Large intestine (tissue), 3 donors: ENCODE measurements at regions not wholly inside any gene's neighbourhood (a gene's known extent, or its start where the extent isn't known, plus 50 kb on each side); places are given as distances from the start of the nearest gene placed in this dataset.

Experiments used
- DNase-seq, 2 donors: peaks; one replicate each; pipeline versions ENCODE4 v3.0.0 to v3.0.0-alpha.2; 2013
- H3K27ac ChIP-seq: one replicate; pipeline ENCODE4 v1.5.1; 2013; ENCODE audit warnings: low read length
- H3K27me3 ChIP-seq: 2 replicates; pipeline ENCODE4 v1.6.1; 2013; ENCODE audit warnings: low read length; ENCODE audit not compliant: control insufficient read depth, insufficient read depth
- H3K36me3 ChIP-seq: 2 replicates; pipeline ENCODE4 v1.6.1; 2013; ENCODE audit warnings: low read length; ENCODE audit not compliant: control insufficient read depth, insufficient read depth
- H3K4me1 ChIP-seq: one replicate; pipeline ENCODE4 v1.6.1; 2013; ENCODE audit warnings: low read length; ENCODE audit not compliant: control insufficient read depth, insufficient read depth
- H3K4me3 ChIP-seq: one replicate; pipeline ENCODE4 v1.5.1; 2013; ENCODE audit warnings: low read length
- H3K9me3 ChIP-seq: one replicate; pipeline ENCODE4 v1.6.1; 2013; ENCODE audit warnings: mild to moderate bottlenecking, low read depth, low read length, moderate library complexity; ENCODE audit not compliant: control insufficient read depth
- WGBS: methylation state at CpG from one replicate; pipeline ENCODE4 v1.1.5; 2013; ENCODE audit warnings: low lambda C conversion rate; ENCODE audit not compliant: insufficient coverage; 5-methylcytosine and 5-hydroxymethylcytosine counted together

- no peaks in the 10 kb centered on the region for H3K36me3 ChIP-seq
- H3K4me3 ChIP-seq = no peak overlapping the region
- DNase-seq = no peak
- H3K27me3 ChIP-seq = no peaks in the 10 kb centered on the region
- H3K27ac ChIP-seq = no peak overlapping the region
- no peaks in the 10 kb centered on the region for H3K9me3 ChIP-seq
- no CpG with 5 or more reads among the region's 9 CpGs for WGBS
- peaks cover 4% of the 10 kb centered on the region for H3K4me1 ChIP-seq
These were observed 587.7 kb downstream of the BRD1 start for GRCh38 chr22:49240016-49240380.

GRCh38 chr22:49239264-49240015 lies 588.2 kb downstream of the BRD1 start:
- Histone ChIP-seq H3K9me3 (no peaks in the 10 kb centered on the region), H3K36me3 (no peaks in the 10 kb centered on the region), H3K4me1 (peaks cover 4% of the 10 kb centered on the region), H3K4me3 (no peak overlapping the region), H3K27ac (no peak overlapping the region), H3K27me3 (no peaks in the 10 kb centered on the region)
- 100% methylated on average over 1 of the region's 18 CpGs for WGBS
- DNase-seq = no peak

GRCh38 chr22:49238181-49239141 lies 589.2 kb downstream of the BRD1 start:
- WGBS = no CpG with 5 or more reads among the region's 25 CpGs
- H3K36me3 ChIP-seq = no peaks in the 10 kb centered on the region

GRCh38 chr22:49237703-49238102 lies 590.0 kb downstream of the BRD1 start:
- H3K27ac ChIP-seq = no peak overlapping the region
- H3K36me3 ChIP-seq = no peaks in the 10 kb centered on the region
- H3K27me3 ChIP-seq = no peaks in the 10 kb centered on the region
- H3K4me1 ChIP-seq = peaks cover 4% of the 10 kb centered on the region
- no peaks in the 10 kb centered on the region for H3K9me3 ChIP-seq
- H3K4me3 ChIP-seq = no peak overlapping the region
- no peak for DNase-seq
- WGBS = no CpG with 5 or more reads among the region's 7 CpGs

More at GRCh38 chr22:49238181-49239141, 589.2 kb downstream of the BRD1 start:
- H3K4me3 ChIP-seq = no peak overlapping the region
- peaks cover 4% of the 10 kb centered on the region for H3K4me1 ChIP-seq
- DNase-seq = no peak
- no peaks in the 10 kb centered on the region for H3K9me3 ChIP-seq
- H3K27me3 ChIP-seq = no peaks in the 10 kb centered on the region
- H3K27ac ChIP-seq = no peak overlapping the region

GRCh38 chr22:49237279-49237678 lies 590.4 kb downstream of the BRD1 start:
- Histone ChIP-seq H3K4me1 (peaks cover 4% of the 10 kb centered on the region), H3K9me3 (no peaks in the 10 kb centered on the region), H3K27ac (no peak overlapping the region), H3K36me3 (no peaks in the 10 kb centered on the region), H3K4me3 (no peak overlapping the region), H3K27me3 (no peaks in the 10 kb centered on the region)
- no CpG with 5 or more reads among the region's 3 CpGs for WGBS
- DNase-seq = no peak

- DNase-seq = no peak
- no peak overlapping the region for H3K27ac ChIP-seq
- no peaks in the 10 kb centered on the region for H3K9me3 ChIP-seq
- H3K4me1 ChIP-seq = peaks cover 4% of the 10 kb centered on the region
- no peaks in the 10 kb centered on the region for H3K27me3 ChIP-seq
- H3K4me3 ChIP-seq = no peak overlapping the region
- no CpG with 5 or more reads among the region's 11 CpGs for WGBS
- H3K36me3 ChIP-seq = no peaks in the 10 kb centered on the region
These were observed 591.1 kb downstream of the BRD1 start for GRCh38 chr22:49236541-49237075.

GRCh38 chr22:49235463-49236300 lies 592.0 kb downstream of the BRD1 start:
- no peaks in the 10 kb centered on the region for H3K9me3 ChIP-seq
- H3K27ac ChIP-seq = no peak overlapping the region
- H3K4me1 ChIP-seq = peaks cover 4% of the 10 kb centered on the region
- DNase-seq = peak; percentile 72 to 85
- no CpG with 5 or more reads among the region's 13 CpGs for WGBS
- H3K36me3 ChIP-seq = no peaks in the 10 kb centered on the region
- no peak overlapping the region for H3K4me3 ChIP-seq
- H3K27me3 ChIP-seq = no peaks in the 10 kb centered on the region

GRCh38 chr22:49234459-49234858 lies 593.2 kb downstream of the BRD1 start:
- no peak overlapping the region for H3K27ac ChIP-seq
- H3K4me3 ChIP-seq = no peak overlapping the region
- 100% methylated on average over 1 of the region's 3 CpGs for whole genome bisulfite sequencing
- no peaks in the 10 kb centered on the region for H3K9me3 ChIP-seq
- H3K4me1 ChIP-seq = peaks cover 4% of the 10 kb centered on the region
- H3K36me3 ChIP-seq = no peaks in the 10 kb centered on the region
- no peaks in the 10 kb centered on the region for H3K27me3 ChIP-seq
- no peak for DNase-seq

GRCh38 chr22:49233507-49234100 lies 594.1 kb downstream of the BRD1 start:
- DNase-seq = no peak
- Histone ChIP-seq H3K4me3 (no peak overlapping the region), H3K27ac (no peak overlapping the region), H3K36me3 (no peaks in the 10 kb centered on the region), H3K9me3 (no peaks in the 10 kb centered on the region), H3K4me1 (peaks cover 4% of the 10 kb centered on the region), H3K27me3 (no peaks in the 10 kb centered on the region)
- WGBS = no CpG with 5 or more reads among the region's 16 CpGs
